GM21447 (cell line): ENCODE measurements at regions not wholly inside any gene's neighbourhood (a gene's known extent, or its start where the extent isn't known, plus 50 kb on each side); places are given as distances from the start of the nearest gene placed in this dataset.

Experiments
- ATAC-seq: cut with Tn5 transposase; IDR thresholded peaks from one replicate; pipeline ENCODE4 v1.9.1; 2021; ENCODE audit not compliant: unreplicated experiment

GRCh38 chr6:16868968-16869367, 107.7 kb upstream of the ATXN1 start:
- no peak for ATAC-seq

GRCh38 chr6:16857969-16858592, 96.8 kb upstream of the ATXN1 start:
- no peak for ATAC-seq

DNA sequence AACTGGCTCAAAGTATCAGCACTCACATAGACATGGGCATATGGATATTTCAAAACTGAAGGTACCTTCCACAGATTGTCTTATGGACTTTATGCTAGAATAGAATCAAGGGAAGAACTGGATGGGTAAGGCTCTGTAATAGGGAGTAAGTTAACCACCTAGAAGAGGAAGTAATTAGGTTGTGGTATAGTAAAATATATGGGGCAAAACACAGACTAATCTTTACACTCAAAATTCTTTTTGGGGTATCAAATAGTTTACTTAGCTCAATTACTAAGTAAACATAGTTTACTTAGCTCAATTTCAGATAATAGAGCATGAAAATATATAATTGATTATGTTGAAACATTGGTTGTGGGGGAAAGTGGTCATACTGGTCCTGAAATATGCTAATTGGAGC, 94.2 kb upstream of the ATXN1 start:
- peak; percentile 57 for ATAC-seq

DNA sequence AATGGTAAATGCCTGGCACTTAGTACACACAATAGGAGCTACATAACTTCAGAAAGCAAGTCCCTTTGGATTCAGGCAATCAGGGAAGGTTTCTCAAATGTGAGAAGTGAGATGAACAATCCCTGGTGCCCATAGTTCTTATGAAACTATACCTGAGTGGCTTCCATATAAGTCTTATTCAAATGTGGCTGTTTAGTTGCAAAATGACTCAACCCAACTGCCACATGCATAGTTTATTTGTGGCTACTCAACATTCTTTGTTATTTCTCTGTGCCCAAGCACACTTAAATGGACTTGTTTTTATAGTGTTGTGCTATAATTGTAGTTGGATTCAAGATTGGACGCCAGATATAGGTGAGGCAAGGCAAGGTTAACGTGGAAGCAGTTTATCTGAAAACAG, 93.7 kb upstream of the ATXN1 start:
- ATAC-seq = peak; percentile 78

DNA sequence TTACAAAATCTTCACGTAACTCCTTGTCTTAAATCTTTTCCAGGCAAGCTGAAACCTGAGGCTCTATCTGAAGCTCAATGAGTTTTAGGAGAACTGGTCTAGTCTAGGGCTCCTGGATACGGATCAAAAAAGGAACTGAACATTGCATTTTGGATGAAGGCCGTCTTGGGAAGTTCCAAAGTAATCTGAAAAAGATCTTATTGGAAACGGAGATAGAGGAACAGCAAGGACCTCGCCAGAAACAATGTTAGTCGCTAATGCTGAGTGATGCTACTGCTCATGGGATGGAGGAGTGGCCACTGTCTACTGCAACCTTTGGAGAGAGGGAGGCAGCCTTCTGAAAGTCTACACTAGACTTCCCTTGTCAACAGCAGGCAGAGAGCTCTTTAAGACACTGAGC, 91.4 kb upstream of the ATXN1 start:
- no peak for ATAC-seq

GRCh38 chr6:16851758-16852157, 90.5 kb upstream of the ATXN1 start:
- ATAC-seq = no peak

GRCh38 chr6:16851044-16851540, 89.8 kb upstream of the ATXN1 start:
- no peak for ATAC-seq

GRCh38 chr6:16850681-16851026, 89.4 kb upstream of the ATXN1 start:
- ATAC-seq = no peak

DNA sequence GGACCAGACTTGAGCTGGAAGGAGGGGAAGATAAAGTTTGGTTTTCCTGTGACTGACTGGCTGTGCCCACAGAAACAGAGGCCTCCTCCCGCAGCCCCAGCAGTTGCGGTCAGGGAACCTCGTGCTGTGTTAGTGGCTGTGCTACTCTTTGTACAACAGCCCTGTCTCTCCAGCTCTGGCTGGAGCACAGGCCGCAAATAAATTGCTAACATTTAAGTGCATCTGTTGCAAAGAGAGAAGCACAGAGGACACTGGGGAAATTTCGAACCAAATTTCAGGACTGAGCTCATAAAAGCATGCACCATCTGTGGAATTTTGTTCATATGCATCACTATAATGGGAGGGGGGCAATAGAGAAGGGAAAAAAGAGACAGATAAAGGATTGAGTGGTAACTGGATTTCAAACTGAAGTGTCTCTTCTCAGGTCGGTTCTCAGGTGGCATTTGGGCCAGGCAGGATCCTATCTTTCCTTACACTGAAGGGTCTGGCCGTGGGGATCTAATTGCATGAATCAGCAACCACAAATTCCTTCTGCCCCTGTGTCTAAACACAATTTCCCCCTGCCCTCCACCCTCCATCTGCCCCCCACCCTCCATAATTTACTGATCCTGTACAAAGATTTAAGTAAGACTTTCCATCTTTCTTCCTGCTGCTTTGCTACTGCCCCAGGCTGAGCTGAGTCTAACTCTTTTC, 88.9 kb upstream of the ATXN1 start:
- no peak for ATAC-seq

DNA sequence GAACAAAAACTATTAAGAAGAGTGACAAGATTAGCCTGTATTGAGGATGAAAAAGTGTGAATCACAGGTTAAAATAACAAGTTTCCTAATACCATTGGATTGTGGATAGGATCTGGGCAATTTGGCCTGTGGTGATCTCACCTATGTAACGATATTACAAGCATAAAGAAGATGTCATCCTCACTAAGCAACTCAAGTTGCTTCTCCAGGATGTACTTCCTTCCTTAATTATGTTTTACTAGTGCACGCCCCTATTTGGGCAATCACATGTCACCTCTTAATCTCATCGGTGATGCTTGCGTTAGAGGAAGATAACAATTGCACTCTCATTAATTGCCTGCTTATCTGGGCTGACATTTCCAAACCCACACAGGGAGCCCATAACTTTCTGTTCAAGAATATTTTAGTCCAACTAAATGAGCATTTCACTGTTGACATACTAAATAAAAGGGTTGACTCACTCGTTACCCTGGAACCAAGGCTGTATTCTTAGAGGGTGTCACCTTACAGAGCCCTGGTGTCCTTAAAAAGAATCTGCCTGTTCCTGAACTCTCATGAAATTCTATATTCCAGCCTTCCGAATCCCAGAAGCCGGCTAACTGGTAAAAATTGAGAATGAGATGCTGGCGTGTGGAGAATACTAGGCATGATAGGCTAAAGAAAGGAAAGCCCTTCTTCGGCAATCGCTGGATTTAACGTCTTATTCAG, 88.2 kb upstream of the ATXN1 start:
- ATAC-seq = no peak

GRCh38 chr6:16846399-16846778, 85.1 kb upstream of the ATXN1 start:
- ATAC-seq = no peak

DNA sequence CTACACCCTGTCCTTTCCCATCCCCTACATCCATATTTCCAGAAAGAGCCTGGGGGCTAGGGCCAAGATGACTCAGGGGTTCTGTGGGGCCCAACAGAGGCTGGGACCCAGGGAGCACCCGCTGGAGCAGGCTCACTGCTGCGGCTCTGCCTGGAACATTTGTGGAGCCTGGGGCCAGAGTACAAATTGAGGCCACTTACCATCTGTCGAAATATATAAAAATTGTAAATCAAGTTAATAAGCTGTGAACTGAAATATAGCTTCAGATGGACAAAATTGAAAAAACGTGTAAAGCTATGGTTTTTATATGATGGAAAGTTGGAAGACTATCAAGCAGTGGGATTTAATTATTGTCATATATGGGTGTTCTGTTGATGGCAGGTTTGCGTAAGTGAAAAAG, 82.9 kb upstream of the ATXN1 start:
- no peak for ATAC-seq

- ATAC-seq = no peak
These were observed 81.4 kb upstream of the ATXN1 start for GRCh38 chr6:16842676-16843075.

DNA sequence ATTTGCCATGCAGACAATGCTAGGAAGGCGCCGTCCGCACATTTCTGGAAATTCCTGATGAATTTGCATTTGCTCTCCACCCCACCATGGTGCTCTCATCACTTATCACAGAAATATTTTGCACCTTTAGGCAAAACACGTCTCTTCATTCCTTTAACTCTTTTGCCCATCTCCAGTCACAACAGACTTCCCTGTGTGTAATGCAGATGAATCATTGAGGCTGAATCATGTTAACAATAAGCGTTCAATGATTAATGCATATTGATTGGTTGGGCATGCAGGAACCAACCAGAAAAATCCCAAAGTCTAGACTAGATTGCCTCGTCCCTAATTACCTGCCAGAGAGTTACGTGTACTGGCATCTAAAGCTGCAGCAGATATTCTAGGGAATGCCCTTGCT, 80.0 kb upstream of the ATXN1 start:
- no peak for ATAC-seq

- ATAC-seq = no peak
These were observed 79.5 kb upstream of the ATXN1 start for GRCh38 chr6:16840725-16841124.

- ATAC-seq = no peak
These were observed 79.0 kb upstream of the ATXN1 start for GRCh38 chr6:16840291-16840690.

- no peak for ATAC-seq
These were observed 78.4 kb upstream of the ATXN1 start for GRCh38 chr6:16839631-16840179.

DNA sequence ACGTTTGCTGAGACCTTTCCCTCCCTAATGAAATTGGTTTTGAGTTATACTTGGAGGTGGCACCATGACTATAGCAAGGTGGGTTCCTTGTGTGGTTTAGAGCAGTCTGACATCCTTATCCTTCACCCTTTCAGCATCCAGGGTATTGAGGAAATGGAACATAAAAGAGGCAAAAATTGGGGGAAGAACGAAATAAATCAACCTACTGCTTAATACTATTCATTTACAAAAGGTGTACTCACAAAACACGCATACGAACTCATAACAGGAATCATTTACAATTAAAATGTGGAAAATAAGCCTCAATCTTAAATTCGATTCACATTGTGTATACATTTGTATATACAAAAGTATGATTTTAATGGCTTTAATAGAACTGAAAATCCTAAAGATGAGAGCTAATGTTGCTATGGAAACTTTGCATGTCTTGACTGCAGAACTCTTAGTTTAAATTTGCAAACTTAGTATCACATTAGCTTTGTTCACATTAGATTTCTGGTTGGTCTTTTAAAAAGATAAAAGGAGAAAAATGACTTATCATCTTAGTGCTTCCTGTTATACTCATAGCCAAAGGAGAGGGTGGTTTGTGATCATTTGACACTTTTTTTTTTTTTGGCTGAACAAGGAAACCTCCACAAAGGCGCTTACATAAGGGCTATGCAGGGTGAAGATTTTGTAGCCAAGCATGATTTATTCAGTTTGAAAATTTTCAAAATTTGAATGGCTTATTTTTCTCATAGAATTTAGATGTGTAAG, 76.1 kb upstream of the ATXN1 start:
- ATAC-seq = no peak

DNA sequence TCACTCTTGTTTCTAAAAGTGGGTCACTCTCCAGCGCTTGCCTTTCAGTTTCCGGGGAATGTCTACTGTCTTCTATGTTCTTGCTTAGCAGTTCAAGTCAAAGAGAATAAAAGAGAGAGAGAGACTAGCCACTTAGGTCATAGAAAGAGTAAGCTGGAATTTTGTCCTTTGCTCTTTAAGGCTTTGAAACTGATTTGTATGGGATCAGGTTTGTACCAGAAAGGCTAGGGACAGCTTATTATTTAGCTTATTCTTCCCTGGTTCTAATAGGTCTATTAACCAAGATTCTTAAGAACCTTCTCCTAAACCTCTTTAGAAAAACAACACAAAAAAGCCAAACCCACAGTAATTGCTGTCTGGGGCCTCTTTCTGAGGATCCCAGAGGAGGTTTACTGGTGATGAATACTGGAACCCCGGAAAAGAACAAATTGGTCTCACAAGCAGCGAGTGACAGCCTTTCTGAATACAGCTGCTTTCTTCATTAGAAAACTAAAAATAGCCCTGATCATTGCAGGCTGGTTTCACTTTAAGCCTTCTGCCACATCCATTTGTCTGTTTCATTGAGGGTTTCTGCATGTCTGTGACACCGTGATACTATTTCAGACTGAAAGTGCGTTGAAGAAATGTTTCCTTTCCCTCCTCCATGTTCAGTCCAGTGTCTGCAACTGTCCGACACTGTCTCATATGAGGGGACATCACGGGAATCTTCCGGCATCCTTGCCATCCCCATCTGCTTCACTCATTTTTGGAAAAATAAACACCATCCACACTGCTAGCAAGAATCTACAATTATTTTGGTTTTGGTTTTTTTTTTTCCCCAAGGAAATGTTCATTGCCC, 75.1 kb upstream of the ATXN1 start:
- ATAC-seq = peak; percentile 73

DNA sequence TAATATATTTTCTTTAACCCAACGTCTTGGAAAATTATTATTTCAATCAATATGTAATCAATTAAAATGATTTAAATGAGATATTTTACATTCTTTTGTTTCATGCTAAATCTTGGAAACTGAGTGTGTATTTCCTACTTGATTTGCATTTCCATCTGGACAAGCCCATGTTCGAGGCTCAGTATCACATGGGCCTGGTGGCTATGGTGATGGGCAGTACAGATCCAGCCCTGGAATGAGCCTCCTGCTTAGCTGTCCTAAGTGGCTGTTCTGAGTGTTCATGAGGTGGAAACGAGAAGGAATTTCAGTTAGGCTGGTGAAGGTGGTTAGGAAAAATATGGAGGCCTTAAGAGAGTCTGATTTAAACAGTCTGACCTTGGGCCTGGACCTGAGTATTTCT, 73.0 kb upstream of the ATXN1 start:
- ATAC-seq = no peak
